ENCODE measurements at regions not wholly inside any gene's neighbourhood (a gene's known extent, or its start where the extent isn't known, plus 50 kb on each side); places are given as distances from the start of the nearest gene placed in this dataset.

DNA sequence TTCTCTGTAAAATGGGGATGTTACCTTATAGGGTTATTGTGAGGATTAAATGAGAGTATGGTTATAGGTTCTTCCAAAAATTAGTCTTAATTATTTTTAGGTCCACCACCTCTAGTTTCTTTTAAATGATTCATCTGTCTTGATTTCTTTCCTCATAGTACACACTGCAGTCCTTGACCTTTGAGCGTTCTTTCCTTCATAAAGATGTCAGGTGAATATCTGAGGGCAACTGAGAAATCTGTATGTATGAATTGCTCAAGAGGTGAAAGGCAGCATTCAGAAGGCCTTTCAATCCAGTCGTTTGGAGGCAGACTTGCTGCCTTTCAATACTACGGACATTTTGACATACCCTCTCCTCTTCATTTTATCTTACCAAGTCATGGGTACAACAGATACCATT, 380.7 kb downstream of the INSC start:
- TF ChIP-seq, protein P1, sequence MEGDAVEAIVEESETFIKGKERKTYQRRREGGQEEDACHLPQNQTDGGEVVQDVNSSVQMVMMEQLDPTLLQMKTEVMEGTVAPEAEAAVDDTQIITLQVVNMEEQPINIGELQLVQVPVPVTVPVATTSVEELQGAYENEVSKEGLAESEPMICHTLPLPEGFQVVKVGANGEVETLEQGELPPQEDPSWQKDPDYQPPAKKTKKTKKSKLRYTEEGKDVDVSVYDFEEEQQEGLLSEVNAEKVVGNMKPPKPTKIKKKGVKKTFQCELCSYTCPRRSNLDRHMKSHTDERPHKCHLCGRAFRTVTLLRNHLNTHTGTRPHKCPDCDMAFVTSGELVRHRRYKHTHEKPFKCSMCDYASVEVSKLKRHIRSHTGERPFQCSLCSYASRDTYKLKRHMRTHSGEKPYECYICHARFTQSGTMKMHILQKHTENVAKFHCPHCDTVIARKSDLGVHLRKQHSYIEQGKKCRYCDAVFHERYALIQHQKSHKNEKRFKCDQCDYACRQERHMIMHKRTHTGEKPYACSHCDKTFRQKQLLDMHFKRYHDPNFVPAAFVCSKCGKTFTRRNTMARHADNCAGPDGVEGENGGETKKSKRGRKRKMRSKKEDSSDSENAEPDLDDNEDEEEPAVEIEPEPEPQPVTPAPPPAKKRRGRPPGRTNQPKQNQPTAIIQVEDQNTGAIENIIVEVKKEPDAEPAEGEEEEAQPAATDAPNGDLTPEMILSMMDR (IDR thresholded peaks at IDR 0.05): no peak
- no peak for TF ChIP-seq POLR2A (IDR thresholded peaks at IDR 0.05)
